ENCODE measurements at regions not wholly inside any gene's neighbourhood (a gene's known extent, or its start where the extent isn't known, plus 50 kb on each side); places are given as distances from the start of the nearest gene placed in this dataset.

GRCh38 chr15:95401587-95401986 lies 928.9 kb upstream of the NR2F2 start:
- TF ChIP-seq IRF1 (CRISPR knock-in tag; IDR thresholded peaks at IDR 0.05; ENCODE audit: low read depth) (no peak), MTA3 (CRISPR knock-in tag; IDR thresholded peaks at IDR 0.05) (no peak), ZNF24 (IDR thresholded peaks at IDR 0.05) (no peak), TOE1 (CRISPR knock-in tag; IDR thresholded peaks at IDR 0.05) (no peak), SNAPC5 (CRISPR knock-in tag; IDR thresholded peaks at IDR 0.05; ENCODE audit: borderline replicate concordance) (no peak), PHF8 (CRISPR knock-in tag; IDR thresholded peaks at IDR 0.05) (no peak), POLR2A (IDR thresholded peaks at IDR 0.05; ENCODE audit: insufficient read depth in 1 of 2, low read depth in 2 of 2, low read length in 2 of 2) (no peak), RBFOX2 (IDR thresholded peaks at IDR 0.05; ENCODE audit: low read depth, low read length) (no peak), CTCF (CRISPR knock-in tag; IDR thresholded peaks at IDR 0.05) (no peak), GPN1 (CRISPR knock-in tag; IDR thresholded peaks at IDR 0.05; ENCODE audit: borderline replicate concordance) (no peak)
